Keratinocyte (primary cell): ENCODE measurements at regions not wholly inside any gene's neighbourhood (a gene's known extent, or its start where the extent isn't known, plus 50 kb on each side); places are given as distances from the start of the nearest gene placed in this dataset.

ENCODE experiments used
- DNase-seq: peaks from one replicate; pipeline ENCODE4 v3.0.0-alpha.2; 2011; ENCODE audit warnings: low read depth, missing footprints, low spot score
- FAIRE-seq: peaks from 2 replicates; lab custom pipeline; 2011; peaks lifted over from hg19 to GRCh38; lab: Jason Lieb, UNC
- H2AFZ ChIP-seq: 2 replicates; pipeline ENCODE4 v1.6.0; 2012; ENCODE audit warnings: low read length, control low read depth, inconsistent platforms; ENCODE audit not compliant: control insufficient read depth
- H3K27ac ChIP-seq: 2 replicates; pipeline ENCODE4 v1.5.1; 2011; ENCODE audit warnings: low read length; ENCODE audit not compliant: control insufficient read depth, insufficient read depth
- H3K27me3 ChIP-seq: 3 replicates; pipeline ENCODE4 v1.6.0; 2011; ENCODE audit warnings: low read length; ENCODE audit not compliant: control insufficient read depth, insufficient read depth; ENCODE audit errors: extremely low read depth
- H3K36me3 ChIP-seq, 2 experiments: 2 replicates in 1 of 2; 3 replicates in 1 of 2; pipeline ENCODE4 v1.5.1; 2011; ENCODE audit warnings: low read length in 2 of 2, mild to moderate bottlenecking in 1 of 2; ENCODE audit not compliant: control insufficient read depth in 2 of 2, insufficient read depth in 2 of 2; ENCODE audit errors: extremely low read depth in 1 of 2
- H3K4me1 ChIP-seq: 3 replicates; pipeline ENCODE4 v1.5.1; 2011; ENCODE audit warnings: low read length; ENCODE audit not compliant: control insufficient read depth, insufficient read depth; ENCODE audit errors: extremely low read depth
- H3K4me2 ChIP-seq: 3 replicates; pipeline ENCODE4 v1.6.0; 2011; ENCODE audit warnings: low read depth, low read length; ENCODE audit not compliant: control insufficient read depth, insufficient read depth; ENCODE audit errors: extremely low read depth
- H3K4me3 ChIP-seq, 3 experiments: fragments of 200-600 bp in 1 of 3; sonication (generic) in 1 of 3; 2 replicates in 2 of 3; 3 replicates in 1 of 3; pipeline ENCODE4 v1.5.1; 2011 to 2016; ENCODE audit warnings: low read length in 3 of 3, mild to moderate bottlenecking in 3 of 3, control low read depth in 2 of 3, inconsistent platforms in 1 of 3, low read depth in 1 of 3, mixed read lengths in 1 of 3, mixed run types in 1 of 3, moderate library complexity in 1 of 3; ENCODE audit not compliant: control insufficient read depth in 2 of 3, insufficient read depth in 2 of 3; ENCODE audit errors: extremely low read depth in 1 of 3
- H3K79me2 ChIP-seq: 2 replicates; pipeline ENCODE4 v1.6.0; 2012; ENCODE audit warnings: low read length; ENCODE audit not compliant: control insufficient read depth, insufficient read depth
- H3K9ac ChIP-seq: 3 replicates; pipeline ENCODE4 v1.6.0; 2011; ENCODE audit warnings: low read length; ENCODE audit not compliant: control insufficient read depth, insufficient read depth; ENCODE audit errors: extremely low read depth
- H3K9me1 ChIP-seq: 3 replicates; pipeline ENCODE4 v1.6.0; 2011; ENCODE audit warnings: low read length; ENCODE audit not compliant: control insufficient read depth, insufficient read depth; ENCODE audit errors: extremely low read depth
- H3K9me3 ChIP-seq: 2 replicates; pipeline ENCODE4 v1.5.1; 2012; ENCODE audit warnings: low read depth, low read length; ENCODE audit not compliant: control insufficient read depth
- H4K20me1 ChIP-seq: 3 replicates; pipeline ENCODE4 v1.6.0; 2011; ENCODE audit warnings: low read length; ENCODE audit not compliant: control insufficient read depth, insufficient read depth; ENCODE audit errors: extremely low read depth
- EZH2 ChIP-seq: IDR thresholded peaks from one replicate; pipeline ENCODE4 v1.6.1; 2012; ENCODE audit warnings: inconsistent platforms, mild to moderate bottlenecking, low read length, moderate library complexity
- dilution Hi-C: fragments of 300-500 bp; cut with MboI; formaldehyde crosslinking; loops from one replicate; pipeline ENCODE4 v1.7.0; 2020; ENCODE audit warnings: low sequenced_read_pairs; ENCODE audit not compliant: extremely low pct_ligation_motif_present
- TF ChIP-seq, protein P1 (sequence below), 3 experiments: IDR thresholded peaks in 1 of 3; conservative IDR thresholded peaks in 1 of 3; optimal IDR thresholded peaks in 1 of 3; 2 replicates in 2 of 3; 3 replicates in 1 of 3; pipeline versions ENCODE3 to v1.5.1; 2011; ENCODE audit warnings: low read length in 3 of 3, mild to moderate bottlenecking in 3 of 3, moderate library complexity in 2 of 3, control low read depth in 1 of 3, inconsistent platforms in 1 of 3; ENCODE audit not compliant: insufficient read depth in 2 of 3; ENCODE audit errors: extremely low read depth in 1 of 3

DNA sequence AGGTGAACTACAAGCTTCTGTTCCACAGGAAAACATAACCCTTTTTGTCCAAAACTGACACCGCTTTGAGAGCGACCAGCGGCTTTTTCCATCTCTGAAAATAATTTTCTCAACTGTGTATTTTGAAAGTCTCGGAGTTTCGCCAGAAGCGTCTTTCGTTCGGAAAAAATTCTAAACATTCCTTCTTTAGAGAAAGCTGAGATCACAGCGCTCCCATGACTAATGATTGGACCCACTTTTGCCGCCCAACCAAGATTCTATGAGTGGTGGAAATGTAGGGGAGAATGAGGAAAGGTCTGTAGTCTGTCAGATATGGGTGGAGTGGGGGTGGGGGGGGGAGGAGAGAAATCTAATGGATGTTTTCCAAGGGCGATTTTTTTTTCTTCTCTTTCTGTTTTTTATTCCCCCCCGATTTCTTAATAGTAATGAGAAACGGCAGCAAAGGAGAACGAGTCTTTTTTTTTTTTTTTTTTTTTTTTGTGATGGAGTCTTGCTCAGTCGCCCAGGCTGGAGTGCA is 189.3 kb downstream of the TRIM27 start:
- peaks cover 48% of the 10 kb centered on the region for H3K27me3 ChIP-seq
- dilution Hi-C loops = no loop called here
- no peaks in the 10 kb centered on the region for H3K79me2 ChIP-seq
- H3K27ac ChIP-seq = no peak overlapping the region
- H2AFZ ChIP-seq = no peak overlapping the region
- H3K4me1 ChIP-seq = peaks cover 11% of the 10 kb centered on the region
- TF ChIP-seq, protein P1, sequence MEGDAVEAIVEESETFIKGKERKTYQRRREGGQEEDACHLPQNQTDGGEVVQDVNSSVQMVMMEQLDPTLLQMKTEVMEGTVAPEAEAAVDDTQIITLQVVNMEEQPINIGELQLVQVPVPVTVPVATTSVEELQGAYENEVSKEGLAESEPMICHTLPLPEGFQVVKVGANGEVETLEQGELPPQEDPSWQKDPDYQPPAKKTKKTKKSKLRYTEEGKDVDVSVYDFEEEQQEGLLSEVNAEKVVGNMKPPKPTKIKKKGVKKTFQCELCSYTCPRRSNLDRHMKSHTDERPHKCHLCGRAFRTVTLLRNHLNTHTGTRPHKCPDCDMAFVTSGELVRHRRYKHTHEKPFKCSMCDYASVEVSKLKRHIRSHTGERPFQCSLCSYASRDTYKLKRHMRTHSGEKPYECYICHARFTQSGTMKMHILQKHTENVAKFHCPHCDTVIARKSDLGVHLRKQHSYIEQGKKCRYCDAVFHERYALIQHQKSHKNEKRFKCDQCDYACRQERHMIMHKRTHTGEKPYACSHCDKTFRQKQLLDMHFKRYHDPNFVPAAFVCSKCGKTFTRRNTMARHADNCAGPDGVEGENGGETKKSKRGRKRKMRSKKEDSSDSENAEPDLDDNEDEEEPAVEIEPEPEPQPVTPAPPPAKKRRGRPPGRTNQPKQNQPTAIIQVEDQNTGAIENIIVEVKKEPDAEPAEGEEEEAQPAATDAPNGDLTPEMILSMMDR (optimal IDR thresholded peaks at IDR 0.05 in 1 of 3, IDR thresholded peaks at IDR 0.05 in 1 of 3, conservative IDR thresholded peaks at IDR 0.05 in 1 of 3; ENCODE audit: extremely low read depth in 1 of 3, insufficient read depth in 2 of 3, low read length in 3 of 3) = no peak
- no peak for TF ChIP-seq EZH2
- DNase-seq = no peak
- H3K9me1 ChIP-seq = no peaks in the 10 kb centered on the region
- H4K20me1 ChIP-seq = no peaks in the 10 kb centered on the region
- no peaks in the 10 kb centered on the region for H3K9me3 ChIP-seq
- peak overlapping the region in 2 of 3 experiments; percentile 13 to 19 for H3K4me3 ChIP-seq
- no peak overlapping the region for H3K9ac ChIP-seq
- no peak for FAIRE-seq
- H3K4me2 ChIP-seq = peak overlapping the region; percentile 89
- no peaks in the 10 kb centered on the region for H3K36me3 ChIP-seq

DNA sequence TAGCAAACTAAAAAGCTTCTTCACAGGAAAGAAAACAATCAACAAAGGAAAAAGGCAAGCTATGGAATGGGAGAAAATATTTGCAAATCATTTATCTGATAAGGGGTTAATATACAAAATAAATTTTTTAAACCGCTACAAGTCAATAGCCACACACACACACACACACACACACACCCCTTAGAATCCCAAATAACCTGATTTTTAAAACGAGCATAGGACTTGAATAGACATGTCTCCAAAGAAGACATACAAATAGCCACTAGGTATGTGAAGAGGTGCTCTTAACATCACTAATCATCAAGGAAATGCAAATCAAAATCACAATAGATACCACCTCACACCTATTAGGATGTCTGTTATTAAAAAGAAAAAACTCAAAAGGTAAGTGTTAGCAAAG is 187.7 kb downstream of the TRIM27 start:
- Histone ChIP-seq H4K20me1 (no peaks in the 10 kb centered on the region), H3K36me3 (no peaks in the 10 kb centered on the region), H3K4me1 (peaks cover 8% of the 10 kb centered on the region), H3K79me2 (no peaks in the 10 kb centered on the region), H3K27ac (no peak overlapping the region), H3K27me3 (peaks cover 46% of the 10 kb centered on the region), H2AFZ (no peak overlapping the region), H3K4me3 (peak overlapping the region; percentile 28 to 73 (median 70)), H3K4me2 (peak overlapping the region; percentile 89), H3K9ac (no peak overlapping the region), H3K9me3 (no peaks in the 10 kb centered on the region), H3K9me1 (no peaks in the 10 kb centered on the region)
- no peak for DNase-seq
- FAIRE-seq = no peak
- dilution Hi-C loops = no loop called here
- TF ChIP-seq EZH2 = no peak
- TF ChIP-seq, protein P1 (optimal IDR thresholded peaks at IDR 0.05 in 1 of 3, IDR thresholded peaks at IDR 0.05 in 1 of 3, conservative IDR thresholded peaks at IDR 0.05 in 1 of 3; ENCODE audit: extremely low read depth in 1 of 3, insufficient read depth in 2 of 3, low read length in 3 of 3) = no peak
